Uterus (tissue), 3 donors: ENCODE measurements at regions not wholly inside any gene's neighbourhood (a gene's known extent, or its start where the extent isn't known, plus 50 kb on each side); places are given as distances from the start of the nearest gene placed in this dataset.

Experiments
- DNase-seq, 2 donors: peaks; one replicate each; pipeline ENCODE4 v3.0.0-alpha.2; 2019 to 2020
- H3K27ac ChIP-seq, 2 donors: fragments of 200-600 bp; sonication (generic); 1 replicate in 1 of 2; 2 replicates in 1 of 2; pipeline ENCODE4 v1.5.1; 2016 to 2018
- H3K27me3 ChIP-seq, 2 donors: fragments of 200-600 bp; sonication (generic); one replicate each; pipeline ENCODE4 v1.5.1; 2018 to 2019; ENCODE audit warnings: control low read depth in 1 of 2
- H3K36me3 ChIP-seq, 2 donors: fragments of 200-600 bp; sonication (generic); one replicate each; pipeline ENCODE4 v1.5.1; 2019; ENCODE audit warnings: control low read depth in 1 of 2
- H3K4me1 ChIP-seq, 2 donors: fragments of 200-600 bp; sonication (generic); one replicate each; pipeline ENCODE4 v1.5.1; 2018 to 2019; ENCODE audit warnings: control low read depth in 1 of 2
- H3K4me3 ChIP-seq, 2 donors: fragments of 200-600 bp; sonication (generic); 1 replicate in 1 of 2; 2 replicates in 1 of 2; pipeline ENCODE4 v1.5.1; 2018 to 2019; ENCODE audit warnings: mild to moderate bottlenecking in 1 of 2
- H3K9me3 ChIP-seq, 2 donors: fragments of 200-600 bp; sonication (generic); one replicate each; pipeline ENCODE4 v1.5.1; 2019; ENCODE audit warnings: control low read depth in 1 of 2
- CTCF ChIP-seq, 4 experiments: fragments of 200-600 bp in 2 of 4; fragments of 450-650 bp in 2 of 4; sonication (generic) in 2 of 4; IDR thresholded peaks; one replicate each; pipeline ENCODE4 v1.5.1; 2016 to 2019; ENCODE audit warnings: antibody characterized with exemption in 4 of 4, mild to moderate bottlenecking in 2 of 4, moderate library complexity in 1 of 4
- POLR2A ChIP-seq, 2 donors: fragments of 450-650 bp; IDR thresholded peaks; one replicate each; pipeline ENCODE4 v1.6.1; 2016; ENCODE audit warnings: antibody characterized with exemption in 2 of 2, mild to moderate bottlenecking in 1 of 2, moderate library complexity in 1 of 2
- intact Hi-C: fragments of 100-400 bp; cut with DNase I; formaldehyde crosslinking; loops from one replicate; pipeline ENCODE4 v1.15.1; 2023; ENCODE audit warnings: low total_unique reads
- donor health status: DM: yes; HTN: yes; CAD: no.

DNA sequence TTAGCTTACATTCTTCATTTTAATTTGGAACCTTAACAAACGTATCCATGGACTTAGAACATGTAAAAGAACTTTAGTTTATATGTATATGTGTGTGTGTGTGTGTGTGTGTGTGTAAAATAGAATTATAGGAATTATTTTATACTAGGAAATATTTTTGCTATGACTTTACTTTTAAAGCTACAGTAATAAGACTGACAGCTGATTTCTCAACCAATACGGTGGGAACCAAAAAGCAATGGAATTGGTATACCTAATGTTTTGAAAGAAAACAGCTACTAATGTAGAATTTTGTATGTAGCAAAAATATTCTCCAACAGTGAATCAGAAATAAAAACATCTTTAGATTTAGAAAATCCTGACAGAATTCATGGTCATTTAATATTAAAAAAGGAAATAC lies 146.5 kb upstream of the ARL4C start:
- H3K27ac ChIP-seq: no peak overlapping the region
- intact Hi-C loops: no loop called here
- peaks cover 0 to 4% of the 10 kb centered on the region in 2 donors for H3K9me3 ChIP-seq
- no peaks in the 10 kb centered on the region for H3K36me3 ChIP-seq
- H3K27me3 ChIP-seq: no peaks in the 10 kb centered on the region
- no peak for DNase-seq
- TF ChIP-seq CTCF (IDR thresholded peaks at IDR 0.05) (no peak), POLR2A (IDR thresholded peaks at IDR 0.05) (no peak)
- H3K4me1 ChIP-seq: no peaks in the 10 kb centered on the region
- no peak overlapping the region for H3K4me3 ChIP-seq

GRCh38 chr2:234641086-234641485 lies 144.2 kb upstream of the ARL4C start:
- Histone ChIP-seq H3K4me3 (no peak overlapping the region), H3K36me3 (no peaks in the 10 kb centered on the region), H3K27ac (no peak overlapping the region), H3K4me1 (no peaks in the 10 kb centered on the region), H3K9me3 (peaks cover 0 to 4% of the 10 kb centered on the region in 2 donors), H3K27me3 (no peaks in the 10 kb centered on the region)
- DNase-seq: no peak
- intact Hi-C loops: no loop called here
- no peak for TF ChIP-seq CTCF (IDR thresholded peaks at IDR 0.05)

- H3K27ac ChIP-seq: no peak overlapping the region
- no peaks in the 10 kb centered on the region for H3K27me3 ChIP-seq
- H3K9me3 ChIP-seq: peaks cover 0 to 4% of the 10 kb centered on the region in 2 donors
- intact Hi-C loops: no loop called here
- H3K4me3 ChIP-seq: no peak overlapping the region
- no peaks in the 10 kb centered on the region for H3K4me1 ChIP-seq
- H3K36me3 ChIP-seq: no peaks in the 10 kb centered on the region
- DNase-seq: no peak
- TF ChIP-seq CTCF (IDR thresholded peaks at IDR 0.05) (no peak), POLR2A (IDR thresholded peaks at IDR 0.05) (no peak)
Observed at GRCh38 chr2:234640657-234641056, 143.8 kb upstream of the ARL4C start.

- no peaks in the 10 kb centered on the region for H3K36me3 ChIP-seq
- no peak for TF ChIP-seq POLR2A (IDR thresholded peaks at IDR 0.05)
- TF ChIP-seq CTCF (IDR thresholded peaks at IDR 0.05): no peak
- no peak for DNase-seq
Observed at GRCh38 chr2:234638966-234639365, 142.1 kb upstream of the ARL4C start.

GRCh38 chr2:234635284-234635683 lies 138.4 kb upstream of the ARL4C start:
- Histone ChIP-seq H3K36me3 (no peaks in the 10 kb centered on the region), H3K27me3 (no peaks in the 10 kb centered on the region), H3K9me3 (no peaks in the 10 kb centered on the region), H3K4me3 (no peak overlapping the region), H3K4me1 (no peaks in the 10 kb centered on the region), H3K27ac (no peak overlapping the region)
- intact Hi-C loops: no loop called here
- TF ChIP-seq POLR2A (IDR thresholded peaks at IDR 0.05) (no peak), CTCF (IDR thresholded peaks at IDR 0.05) (no peak)
- no peak for DNase-seq

More at GRCh38 chr2:234638966-234639365, 142.1 kb upstream of the ARL4C start:
- no peak overlapping the region for H3K4me3 ChIP-seq
- no peaks in the 10 kb centered on the region for H3K4me1 ChIP-seq
- no peak overlapping the region for H3K27ac ChIP-seq
- no peaks in the 10 kb centered on the region for H3K27me3 ChIP-seq
- H3K9me3 ChIP-seq: peaks cover 0 to 4% of the 10 kb centered on the region in 2 donors
- intact Hi-C loops: no loop called here
